ENCODE measurements at regions not wholly inside any gene's neighbourhood (a gene's known extent, or its start where the extent isn't known, plus 50 kb on each side); places are given as distances from the start of the nearest gene placed in this dataset.

DNA sequence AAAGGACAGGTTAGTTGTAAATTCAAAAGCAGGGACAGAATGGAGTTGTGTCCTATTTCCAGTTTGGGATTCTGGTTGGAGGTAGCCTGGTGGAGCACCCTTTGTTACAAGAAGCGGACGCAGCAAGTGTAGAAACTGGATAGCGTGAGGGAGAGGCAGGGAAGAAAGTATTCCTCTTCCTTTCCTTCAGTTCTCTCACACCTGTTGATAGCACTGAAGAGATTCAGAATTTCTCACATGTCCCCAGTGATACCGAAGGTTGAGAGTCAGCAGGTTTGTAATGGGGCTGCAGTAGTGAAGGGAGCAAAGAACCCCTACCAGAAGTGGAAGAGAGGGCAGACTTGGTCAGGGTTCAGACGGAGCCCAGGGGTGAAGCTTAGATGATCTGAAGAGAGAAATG, 399.2 kb downstream of the SPRY2 start:
- TF ChIP-seq CTCF (conservative IDR thresholded peaks at IDR 0.05): no peak
- no peak overlapping the region for H3K27ac ChIP-seq (ENCODE audit: insufficient read length, low read depth, low read length)
- no peaks in the 10 kb centered on the region for H3K27me3 Mint-ChIP-seq (ENCODE audit: low read depth)

More for the DNA sequence above, 399.2 kb downstream of the SPRY2 start:
- Histone ChIP-seq H2BK15ac (ENCODE audit: low read depth, low read length) (no peak overlapping the region), H3K23me2 (ENCODE audit: insufficient read length, low read depth, low read length, poor library complexity, severe bottlenecking) (no peaks in the 10 kb centered on the region), H2BK20ac (ENCODE audit: low read depth, low read length, poor library complexity, severe bottlenecking) (no peak overlapping the region), H4K20me1 (ENCODE audit: control insufficient read depth, insufficient read depth, insufficient read length) (no peaks in the 10 kb centered on the region), H2BK120ac (ENCODE audit: low read depth, low read length, poor library complexity, severe bottlenecking) (no peak overlapping the region), H3T11ph (ENCODE audit: low read length) (no peak overlapping the region), H3K18ac (ENCODE audit: insufficient read length, low read depth, low read length) (no peak overlapping the region), H3K23ac (ENCODE audit: insufficient read length, low read depth, low read length) (no peak overlapping the region), H3K27me3 (ENCODE audit: insufficient read depth, low read length) (no peaks in the 10 kb centered on the region), H3K4ac (ENCODE audit: low read depth, low read length) (no peak overlapping the region), H3K4me2 (ENCODE audit: insufficient read depth, insufficient read length, low read length) (no peak overlapping the region), H3K56ac (ENCODE audit: insufficient read length, low read depth, low read length) (no peak overlapping the region), H3K79me2 (ENCODE audit: insufficient read depth, low read length) (no peaks in the 10 kb centered on the region), H2BK5ac (ENCODE audit: insufficient read length, low read length) (no peak overlapping the region), H3K14ac (ENCODE audit: insufficient read depth, low read length) (no peak overlapping the region), H2BK12ac (ENCODE audit: insufficient read length, low read depth, low read length) (no peak overlapping the region), H3K9me3 (ENCODE audit: control insufficient read depth, low read depth, low read length) (no peaks in the 10 kb centered on the region), H2AK5ac (ENCODE audit: insufficient read length, low read length) (no peak overlapping the region), H3K79me1 (ENCODE audit: insufficient read depth, low read depth, low read length, poor library complexity, severe bottlenecking) (no peaks in the 10 kb centered on the region), H4K5ac (ENCODE audit: insufficient read length, low read depth, low read length) (no peak overlapping the region), H4K8ac (replicated peaks; ENCODE audit: insufficient read length, low read depth, low read length) (no peak overlapping the region), H3K4me1 (ENCODE audit: insufficient read depth, low read length) (no peaks in the 10 kb centered on the region), H2AFZ (ENCODE audit: low read length) (no peak overlapping the region), H4K91ac (ENCODE audit: insufficient read length, low read depth, low read length) (no peak overlapping the region), H3K9ac (ENCODE audit: extremely low read depth, insufficient read length, low read length) (no peak overlapping the region)
- Mint-ChIP-seq H3K27ac (no peak overlapping the region; a peak in 2 of 7 replicates), H3K36me3 (ENCODE audit: insufficient read depth in 1 of 3, low read depth in 3 of 3) (no peaks in the 10 kb centered on the region), H3K4me1 (peaks cover 7% of the 10 kb centered on the region in 2 experiments), H3K4me3 (no peak overlapping the region), H3K9me3 (no peaks in the 10 kb centered on the region; a peak in 1 of 5 replicates)
- WGBS (ENCODE audit: extremely low coverage, insufficient read length, low lambda C conversion rate): no CpG with 5 or more reads among the region's 5 CpGs
- DNase-seq: no peak
